NCI-H1092 (cell line): ENCODE measurements at regions not wholly inside any gene's neighbourhood (a gene's known extent, or its start where the extent isn't known, plus 50 kb on each side); places are given as distances from the start of the nearest gene placed in this dataset.
"Not testable (repeated sequence)": the region's sequence is repeated elsewhere in the genome, so short reads cannot be mapped to it uniquely, and the experiment has no call there.

Experiments used
- DNase-seq: peaks from one replicate; lab custom pipeline; 2025; lab: John Stamatoyannopoulos, UW

DNA sequence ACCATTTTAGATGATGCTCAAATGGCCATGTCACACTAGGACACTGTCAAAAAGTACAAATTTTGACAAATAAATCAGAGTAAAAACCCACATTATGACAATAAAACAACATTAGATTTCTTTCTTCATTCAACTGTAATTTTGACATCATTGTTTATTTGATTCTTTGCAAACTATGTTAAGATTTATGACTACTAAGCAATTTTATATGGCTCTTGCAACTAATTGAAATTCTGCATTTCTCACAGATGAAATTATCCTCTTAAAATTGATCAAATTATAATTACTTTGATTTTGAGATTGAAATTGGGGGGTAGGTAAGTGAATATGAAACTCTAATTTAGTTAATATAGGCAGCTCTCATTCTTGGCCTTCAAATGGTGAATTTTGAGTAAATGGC lies 59.8 kb downstream of the ATOH1 start:
- DNase-seq = no peak

DNA sequence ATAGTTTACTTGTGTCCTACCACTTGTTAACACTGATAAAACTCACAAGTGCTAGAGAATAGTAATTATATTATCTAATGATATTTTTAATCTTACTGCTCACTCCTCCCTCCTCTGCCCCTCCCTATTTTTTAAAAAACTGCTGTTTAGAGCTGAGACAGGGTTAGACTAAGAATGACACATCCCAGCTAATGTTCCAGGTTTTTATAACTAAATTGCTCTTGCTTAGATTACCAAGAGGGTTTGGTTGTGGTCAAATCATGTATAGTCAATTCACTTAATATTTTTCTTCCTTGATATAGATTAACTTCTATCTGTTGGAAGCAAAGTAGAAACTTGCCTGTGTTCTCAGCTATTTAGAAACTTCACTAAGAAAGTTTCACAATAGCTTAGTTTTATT lies 60.2 kb downstream of the ATOH1 start:
- no peak for DNase-seq

DNA sequence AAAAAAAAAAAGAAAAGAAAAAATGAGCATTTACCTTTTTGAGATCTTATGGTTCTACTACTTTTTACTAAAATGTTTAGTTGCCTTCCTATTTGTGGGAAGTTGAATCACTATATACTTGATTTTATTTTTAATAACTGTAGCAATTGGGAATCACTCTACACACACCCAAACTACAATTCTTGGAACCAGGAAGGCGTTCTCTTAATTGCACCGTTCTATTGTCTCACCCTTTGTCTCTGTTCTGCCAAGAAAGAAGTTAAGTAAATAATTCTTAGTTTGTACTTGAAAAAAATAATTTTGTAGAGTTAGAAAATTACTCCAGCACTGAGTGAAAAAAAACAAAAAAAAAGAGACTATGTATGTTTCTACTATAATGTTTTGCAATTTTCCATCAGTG lies 62.7 kb downstream of the ATOH1 start:
- DNase-seq = no peak

DNA sequence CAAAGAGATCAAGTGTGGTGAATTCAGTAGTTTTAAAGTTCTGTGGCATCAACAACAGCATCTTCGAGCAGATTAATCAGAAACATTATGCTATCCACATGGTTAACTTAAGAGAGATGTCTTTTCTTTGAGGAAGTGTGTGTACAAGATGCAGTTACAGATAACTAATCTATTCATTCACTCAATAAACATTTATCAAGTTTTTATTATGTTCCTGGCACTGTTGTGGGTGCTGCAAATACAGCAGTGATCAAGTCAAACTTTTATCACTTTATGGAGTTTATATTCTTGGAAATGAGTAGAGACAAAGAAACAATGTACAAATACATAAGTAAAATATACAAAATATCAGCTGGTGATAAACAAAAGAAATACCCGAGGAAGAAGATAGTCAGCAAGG lies 66.4 kb downstream of the ATOH1 start:
- no peak for DNase-seq

DNA sequence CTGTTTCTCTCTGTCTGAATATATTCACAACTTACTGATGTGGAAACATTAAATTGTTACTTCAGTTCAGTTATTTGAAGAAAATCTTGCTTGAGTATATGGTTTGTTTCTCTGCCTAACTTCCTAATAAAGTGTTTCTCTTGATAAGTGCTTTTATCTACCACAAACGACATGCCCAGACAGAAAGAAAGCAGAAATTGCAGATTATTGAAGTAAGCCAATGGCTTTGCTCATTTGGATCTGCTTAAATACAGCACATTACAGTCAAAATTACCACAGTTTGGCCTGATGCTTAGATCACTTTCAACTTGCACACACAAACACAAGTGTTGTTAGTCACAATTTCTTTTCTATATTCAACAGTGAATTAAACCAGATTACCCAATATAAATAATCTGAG lies 68.0 kb downstream of the ATOH1 start:
- DNase-seq = no peak

DNA sequence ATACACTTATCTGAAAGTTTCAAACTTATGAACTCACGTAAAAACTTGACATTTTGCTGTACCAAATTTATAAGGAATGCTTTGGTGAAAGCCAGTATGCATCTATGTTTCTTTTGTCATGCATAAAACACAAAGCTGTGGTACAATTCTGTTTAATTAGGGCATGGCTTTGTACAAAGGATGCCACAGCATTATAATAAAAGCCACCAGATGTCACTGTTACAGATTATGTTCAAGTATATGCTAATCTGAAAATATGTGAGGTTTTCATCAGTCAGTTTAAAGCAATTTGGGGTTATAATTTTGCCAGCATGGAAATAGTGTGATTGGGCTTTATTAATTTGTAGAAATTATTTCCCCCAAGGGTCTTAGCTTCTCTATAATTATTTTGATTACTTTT lies 69.0 kb downstream of the ATOH1 start:
- no peak for DNase-seq

DNA sequence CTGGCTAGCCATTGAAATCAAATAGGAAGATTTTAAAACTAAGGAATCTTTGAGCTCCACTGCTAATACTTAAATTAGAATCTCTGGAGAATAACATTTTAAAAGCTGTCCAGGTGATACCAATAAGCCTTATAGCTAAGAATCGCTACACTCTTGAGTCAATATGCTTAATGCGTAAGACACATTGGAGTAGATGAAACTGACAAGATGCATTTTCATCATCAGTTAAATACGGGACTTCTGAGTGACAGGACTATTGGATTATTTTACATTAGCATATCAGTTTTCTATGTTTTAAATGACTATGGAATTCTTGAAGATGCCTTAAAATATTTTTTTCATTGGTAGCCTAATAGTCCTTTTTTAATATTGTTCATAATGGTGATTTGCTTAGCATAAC lies 80.2 kb downstream of the ATOH1 start:
- DNase-seq = no peak

DNA sequence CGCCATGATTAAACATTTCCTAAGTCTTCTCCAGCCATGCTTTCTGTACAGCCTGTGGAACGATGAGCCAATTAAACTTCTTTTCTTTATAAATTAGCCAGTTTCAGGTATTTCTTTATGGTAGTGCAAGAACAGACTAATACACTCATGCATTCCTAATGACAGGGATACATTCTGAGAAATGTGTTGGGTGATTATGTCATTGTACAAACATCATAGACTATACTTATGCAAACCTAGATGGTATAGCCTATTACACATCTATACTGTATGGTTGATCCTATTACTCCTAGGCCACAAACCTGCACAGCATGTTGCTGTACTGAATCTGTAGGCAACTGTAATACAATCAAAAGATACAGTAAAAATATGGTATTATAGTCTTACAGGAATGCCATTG lies 83.1 kb downstream of the ATOH1 start:
- no peak for DNase-seq

DNA sequence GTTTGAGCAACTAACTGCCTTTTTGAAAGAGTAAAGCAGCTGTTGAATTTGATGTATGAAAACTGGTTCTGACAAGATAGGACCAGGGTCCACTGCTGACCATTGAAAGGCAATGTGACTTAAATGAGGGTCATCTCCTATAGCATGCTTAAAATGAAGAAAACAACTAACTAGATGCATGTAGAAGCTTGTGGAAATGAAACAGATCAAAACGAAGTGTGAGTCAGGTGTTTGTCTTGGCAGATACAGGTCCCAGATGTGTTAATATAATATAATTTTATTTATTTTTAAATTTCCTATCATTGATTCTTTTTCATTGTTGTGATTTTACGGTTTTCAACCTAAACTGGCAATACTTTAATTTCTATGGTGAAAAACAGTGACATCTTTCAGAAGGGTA lies 83.6 kb downstream of the ATOH1 start:
- DNase-seq = no peak

DNA sequence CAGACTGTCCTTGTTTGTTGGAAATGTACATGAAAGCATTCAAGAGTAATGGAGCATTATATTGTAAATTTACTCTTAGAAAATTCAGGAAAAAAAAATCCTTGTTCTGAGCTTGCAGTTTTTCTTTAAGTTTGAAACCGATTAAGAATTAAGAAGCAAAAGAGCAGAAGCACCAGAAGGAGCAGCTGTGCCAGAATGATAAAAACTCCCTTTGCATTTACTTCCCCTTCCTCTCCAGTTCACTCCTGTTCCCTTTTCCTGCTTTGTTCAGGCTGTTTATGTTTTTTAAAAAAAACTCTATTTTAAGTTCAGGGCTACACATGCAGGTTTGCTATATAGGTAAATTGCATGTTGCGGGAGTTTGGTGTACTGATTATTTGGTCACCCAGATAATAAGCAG lies 90.3 kb downstream of the ATOH1 start:
- DNase-seq = no peak

DNA sequence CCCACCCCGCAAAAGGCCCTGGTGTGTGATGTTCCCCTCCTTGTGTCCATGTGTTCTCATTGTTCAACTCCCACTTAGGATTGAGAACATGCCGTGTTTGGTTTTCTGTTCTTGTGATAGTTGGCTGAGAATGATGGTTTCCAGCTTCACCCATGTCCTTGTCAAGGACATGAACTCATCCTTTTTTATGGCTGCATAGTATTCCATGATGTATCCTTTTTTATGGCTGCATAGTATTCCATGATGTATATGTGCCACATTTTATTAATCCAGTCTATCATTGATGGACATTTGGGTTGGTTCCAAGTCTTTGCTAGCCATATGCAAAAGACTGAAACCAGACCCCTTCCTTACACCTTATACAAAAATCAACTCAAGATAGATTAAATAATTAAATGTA lies 95.0 kb downstream of the ATOH1 start:
- not testable (repeated sequence) for DNase-seq

DNA sequence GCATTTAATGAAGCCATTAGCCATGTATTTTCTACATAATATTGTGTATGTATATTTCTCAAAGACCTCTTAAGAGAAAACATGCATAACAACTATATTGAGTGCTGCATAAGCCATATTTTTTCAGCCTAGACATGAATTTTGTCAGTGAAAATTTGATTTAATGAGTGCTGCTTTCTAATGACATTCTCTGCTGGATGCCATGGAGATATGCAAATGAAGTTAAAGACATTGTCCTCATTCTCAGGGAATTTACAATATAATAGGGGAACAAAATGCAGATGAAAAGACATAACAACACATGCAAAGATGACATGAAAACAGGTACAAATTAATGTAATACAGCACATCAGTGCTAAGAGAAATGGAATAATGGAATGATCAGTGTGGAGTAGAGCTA lies 118.7 kb downstream of the ATOH1 start:
- DNase-seq = no peak

DNA sequence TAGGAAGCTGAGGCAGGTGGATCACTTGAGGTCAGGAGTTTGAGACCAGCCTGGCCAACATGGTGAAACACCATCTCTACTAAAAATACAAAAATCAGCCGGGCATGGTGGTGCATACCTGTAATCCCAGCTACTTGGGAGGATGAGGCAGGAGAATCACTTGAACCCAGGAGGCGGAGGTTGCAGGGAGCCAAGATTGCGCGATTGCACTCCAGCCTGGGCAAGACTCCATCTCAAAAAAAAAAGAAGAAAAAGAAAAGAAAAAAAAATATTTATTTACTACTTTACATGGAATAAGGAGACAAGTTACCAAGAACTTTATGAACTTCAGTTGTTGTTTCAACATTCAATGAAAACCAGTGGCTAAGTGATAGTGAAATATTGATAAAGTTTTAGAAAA lies 121.7 kb downstream of the ATOH1 start:
- not testable (repeated sequence) for DNase-seq

DNA sequence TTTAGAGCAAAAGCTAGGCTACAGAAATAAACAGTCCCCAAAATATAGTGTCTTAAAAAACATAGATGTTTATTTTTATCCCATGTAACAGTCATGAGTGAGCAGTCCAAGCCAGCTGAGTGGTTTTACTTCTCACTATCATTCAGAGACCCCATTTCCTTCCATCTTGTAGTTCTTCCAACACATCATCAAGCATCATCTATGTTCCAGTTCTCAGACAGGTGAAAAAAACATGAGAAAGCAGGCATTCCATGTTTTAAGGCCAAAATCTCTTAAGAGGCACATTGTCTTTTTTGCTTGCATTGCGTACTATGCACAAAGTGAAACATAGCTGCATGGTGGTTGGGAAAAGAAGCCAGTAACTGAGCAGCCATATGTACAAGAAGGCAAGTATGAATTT lies 128.6 kb downstream of the ATOH1 start:
- DNase-seq = no peak

DNA sequence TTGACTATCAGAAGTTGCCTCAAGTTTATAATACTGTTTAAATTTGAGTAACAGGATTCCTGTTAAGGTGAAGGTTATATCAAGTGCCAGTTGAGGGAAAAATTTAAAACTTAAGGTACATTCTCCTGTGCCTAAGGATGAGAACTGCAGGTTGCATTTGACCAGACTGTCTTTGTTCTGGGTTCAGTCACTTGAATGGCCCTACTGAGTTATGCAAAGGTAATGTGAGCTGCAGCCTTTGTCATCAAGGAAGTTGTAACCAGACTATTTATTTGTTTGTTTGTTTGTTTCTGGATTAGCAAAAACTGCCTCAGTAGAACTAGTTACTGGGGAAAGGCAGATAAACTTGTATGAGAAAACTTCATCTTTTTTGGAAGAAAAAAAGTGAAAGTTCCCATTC lies 131.9 kb downstream of the ATOH1 start:
- DNase-seq = no peak

DNA sequence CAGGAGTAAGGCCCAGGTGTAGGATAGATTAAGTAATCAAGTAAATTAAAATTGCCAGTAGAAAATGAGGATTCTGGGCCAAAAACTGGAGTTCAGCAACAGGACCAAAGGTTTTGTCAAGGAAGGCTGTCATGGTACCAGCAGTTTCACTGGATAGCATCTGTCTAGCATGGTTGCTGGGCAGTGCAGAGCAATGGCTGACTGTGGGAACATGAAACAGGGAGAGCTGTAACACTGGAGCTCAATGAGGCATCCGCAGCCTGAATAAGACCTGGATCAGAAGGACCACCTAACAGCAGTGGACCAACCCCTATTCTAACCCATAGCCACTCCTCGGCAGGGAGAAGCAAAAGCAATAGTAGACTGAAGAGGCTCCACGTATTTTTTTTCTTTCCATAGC lies 132.4 kb downstream of the ATOH1 start:
- no peak for DNase-seq

DNA sequence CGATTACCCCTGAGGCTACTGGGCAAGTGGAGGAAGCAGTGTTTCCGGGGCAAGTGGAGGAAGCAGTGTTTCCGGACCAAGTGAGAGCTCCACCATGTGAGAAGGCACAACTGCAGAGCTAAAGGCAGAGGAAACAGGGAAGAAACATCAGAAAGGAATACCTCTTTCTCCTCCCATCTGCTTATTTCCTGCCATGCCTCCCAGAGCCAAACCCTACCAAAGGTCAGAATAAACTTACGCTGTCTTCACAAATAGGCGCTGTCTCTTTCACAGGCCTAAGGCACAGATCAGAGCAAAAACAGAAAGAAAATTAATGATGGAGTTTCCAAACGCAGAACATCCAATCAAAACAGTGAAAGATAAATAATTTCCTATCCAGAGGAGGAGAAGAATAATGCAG lies 153.0 kb downstream of the ATOH1 start:
- no peak for DNase-seq

DNA sequence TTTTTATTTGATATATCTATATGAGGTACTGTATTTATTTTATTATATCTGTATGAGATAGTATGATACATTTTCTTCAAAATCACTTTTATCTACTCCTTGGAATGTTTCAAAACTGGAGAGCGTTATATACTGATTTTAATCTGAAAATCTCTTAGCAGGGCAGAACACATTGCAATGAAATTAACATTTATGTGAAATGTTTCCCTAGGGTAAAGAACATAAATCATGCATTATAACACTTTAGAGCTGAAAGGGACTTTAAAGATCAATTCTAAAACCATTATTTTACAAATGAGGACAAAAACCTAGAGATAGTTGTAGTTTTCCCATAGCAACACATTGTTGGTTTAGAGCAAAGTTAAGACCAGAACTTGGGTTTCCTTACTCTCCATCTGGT lies 153.7 kb downstream of the ATOH1 start:
- DNase-seq = no peak

DNA sequence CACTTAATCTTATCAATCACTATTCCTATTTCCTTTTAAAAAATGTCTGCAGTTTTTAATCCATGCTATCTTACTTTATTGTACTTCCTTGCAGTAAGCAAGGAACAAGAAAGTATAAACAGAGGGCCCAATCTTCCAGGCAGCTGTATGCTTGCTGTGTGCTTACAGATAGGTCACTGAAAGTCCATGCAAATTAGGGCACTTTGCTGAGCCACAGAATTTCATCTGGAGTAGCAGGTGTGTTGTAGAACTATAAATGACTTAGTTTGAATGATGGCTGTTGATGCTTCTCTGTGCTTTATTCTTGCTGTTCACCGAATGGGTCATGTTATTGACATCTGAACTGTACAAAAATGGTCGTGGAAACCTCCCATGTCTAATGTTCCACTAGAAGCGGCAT lies 154.6 kb downstream of the ATOH1 start:
- DNase-seq = no peak

DNA sequence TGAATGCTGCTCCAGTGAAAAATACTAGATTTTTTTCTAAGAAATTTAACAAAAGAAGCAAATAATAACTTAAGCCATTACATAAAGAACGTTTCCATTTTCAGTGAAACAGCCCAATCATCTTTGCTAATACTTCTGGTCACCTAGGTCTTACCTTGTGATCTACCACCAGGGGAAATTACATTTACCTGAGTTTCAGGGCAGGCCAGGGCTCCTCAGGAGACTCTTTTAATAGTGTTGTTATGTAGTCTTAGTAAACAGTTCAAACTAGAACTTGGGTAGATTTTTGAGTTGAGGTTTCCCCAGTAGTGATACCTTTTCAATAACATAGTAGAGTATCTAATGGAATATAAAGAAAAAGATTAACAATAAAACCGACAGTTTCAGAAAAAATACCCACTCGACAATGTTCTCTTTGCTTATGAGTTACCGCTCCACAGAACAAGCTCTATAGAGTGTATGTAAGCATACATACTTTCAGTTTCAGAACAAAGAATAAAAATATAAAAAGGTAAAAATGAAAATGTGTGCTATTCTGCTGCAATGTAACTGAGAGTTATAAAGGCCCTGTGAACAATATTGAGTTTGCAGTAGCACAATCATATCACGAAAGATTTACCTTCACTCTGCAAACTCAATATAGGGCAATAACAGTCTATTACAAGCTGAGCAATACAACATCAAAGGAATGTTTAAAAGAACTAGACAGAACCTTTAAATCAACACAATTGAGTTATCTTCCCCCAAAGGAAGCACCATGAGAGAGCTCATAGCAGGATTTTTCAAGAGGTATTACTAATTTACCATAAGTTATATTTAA lies 165.8 kb downstream of the ATOH1 start:
- no peak for DNase-seq

DNA sequence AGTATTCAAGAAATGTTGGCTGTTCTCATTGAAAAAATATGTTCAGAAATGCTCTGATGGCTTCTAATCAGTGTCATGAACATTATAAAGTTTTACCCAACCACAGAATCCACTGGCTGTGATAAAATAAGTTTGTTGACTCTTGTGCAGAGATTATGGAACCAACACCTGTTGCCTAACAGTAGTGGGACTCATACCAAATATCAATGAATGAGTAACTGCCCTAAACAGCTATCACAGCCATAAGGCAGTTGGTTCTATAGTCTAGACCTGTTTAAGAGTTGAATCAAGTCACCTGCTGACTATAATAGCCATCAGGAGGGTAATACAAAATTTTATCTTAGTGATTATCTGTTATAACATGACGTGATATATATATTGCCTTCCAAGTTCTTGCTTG lies 168.3 kb downstream of the ATOH1 start:
- DNase-seq = no peak

DNA sequence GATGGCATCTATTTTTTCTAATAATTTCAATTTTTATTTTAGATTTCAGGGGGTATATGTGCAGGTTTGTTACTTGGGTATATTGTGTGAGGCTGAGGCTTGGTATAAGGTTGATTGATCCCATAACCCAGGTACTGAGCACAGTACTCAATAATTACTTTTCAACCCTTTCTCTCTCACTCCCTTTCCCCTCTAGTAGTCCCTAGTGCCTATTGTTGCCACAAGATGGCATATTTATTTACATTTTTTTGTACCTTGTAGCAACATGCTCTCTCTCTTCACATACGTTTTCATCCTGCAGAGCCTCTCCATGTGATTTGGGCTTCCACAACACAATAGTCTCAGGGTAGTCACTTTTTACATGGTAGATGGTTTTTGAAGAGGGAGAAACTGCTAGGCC lies 172.0 kb downstream of the ATOH1 start:
- no peak for DNase-seq

DNA sequence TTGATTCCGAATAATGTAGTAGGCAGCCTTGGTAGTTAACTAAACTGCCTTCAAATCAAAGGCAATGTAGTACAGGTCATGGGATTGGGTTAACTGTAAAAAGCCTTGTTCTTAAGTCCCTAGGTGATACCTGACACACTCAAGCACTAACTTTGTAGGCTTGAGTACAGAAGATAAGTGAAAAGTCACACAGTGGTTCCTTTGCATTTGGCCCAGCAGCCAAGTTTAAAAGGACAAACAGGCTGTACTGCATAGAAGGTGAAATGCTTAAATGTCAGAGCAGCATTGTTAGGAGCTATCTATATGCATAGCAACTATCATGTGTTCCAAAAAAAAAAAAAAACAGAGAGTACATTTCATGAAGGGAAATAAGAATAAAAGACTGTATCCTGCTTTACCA lies 178.4 kb downstream of the ATOH1 start:
- DNase-seq = no peak

DNA sequence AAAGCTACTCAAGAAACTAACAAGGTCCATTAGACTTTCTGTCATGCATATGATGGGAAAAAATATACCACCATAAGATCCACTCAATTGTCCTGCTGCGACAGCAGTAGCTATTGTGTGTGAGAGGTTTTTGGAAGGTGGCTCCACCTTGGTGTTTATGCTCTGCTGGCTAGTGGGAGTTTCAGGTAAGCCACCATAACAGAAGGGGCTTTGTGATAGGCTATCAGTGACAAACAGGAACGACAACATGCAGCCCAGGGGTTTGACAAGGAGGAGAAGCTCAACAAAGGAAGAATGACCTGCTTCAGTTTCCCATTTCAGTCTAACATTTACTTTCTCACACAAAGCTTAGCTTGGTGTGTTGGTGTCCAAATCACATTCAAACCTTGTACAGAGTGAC lies 182.6 kb downstream of the ATOH1 start:
- no peak for DNase-seq
